H1 (cell line): ENCODE measurements at regions not wholly inside any gene's neighbourhood (a gene's known extent, or its start where the extent isn't known, plus 50 kb on each side); places are given as distances from the start of the nearest gene placed in this dataset.

Source experiments
- CTCF ChIA-PET: fragments of 300-600 bp; sonication (Branson Sonifier 250); formaldehyde crosslinking; loops from one replicate; lab custom pipeline; 2021; ENCODE audit not compliant: partially characterized antibody; lab: Charles Lee
- POLR2A ChIA-PET: fragments of 300-600 bp; sonication (Branson Sonifier 250); formaldehyde crosslinking; loops from one replicate; lab custom pipeline; 2021; ENCODE audit warnings: inconsistent platforms; ENCODE audit not compliant: partially characterized antibody; lab: Charles Lee
- DNase-seq, 2 experiments: peaks; one replicate each; pipeline versions ENCODE4 v3.0.0 to v3.0.0-alpha.2; 2010 to 2022; ENCODE audit warnings: low spot score in 2 of 2, low read depth in 1 of 2, mixed read lengths in 1 of 2
- FAIRE-seq: peaks from 2 replicates; lab custom pipeline; 2011; peaks lifted over from hg19 to GRCh38; lab: Jason Lieb, UNC
- H2AFZ ChIP-seq: 2 replicates; pipeline ENCODE4 v1.8.1; 2012; ENCODE audit warnings: low read length, inconsistent platforms
- H2AK5ac ChIP-seq: 2 replicates; pipeline ENCODE4 v1.6.1; 2013; ENCODE audit warnings: low read depth, low read length
- H2BK120ac ChIP-seq: replicated peaks from 2 replicates; pipeline ENCODE3; 2013; ENCODE audit warnings: low read depth, low read length, inconsistent platforms
- H2BK12ac ChIP-seq: 2 replicates; pipeline ENCODE4 v1.6.1; 2013; ENCODE audit warnings: low read depth, low read length
- H2BK15ac ChIP-seq: 2 replicates; pipeline ENCODE4 v1.6.1; 2013; ENCODE audit warnings: low read length
- H2BK20ac ChIP-seq: 2 replicates; pipeline ENCODE4 v1.6.1; 2013; ENCODE audit warnings: low read length
- H2BK5ac ChIP-seq: 2 replicates; pipeline ENCODE4 v1.6.1; 2013; ENCODE audit warnings: low read depth, low read length
- H3K14ac ChIP-seq: 2 replicates; pipeline ENCODE4 v1.6.1; 2013; ENCODE audit warnings: inconsistent platforms; ENCODE audit not compliant: insufficient read length
- H3K18ac ChIP-seq: 2 replicates; pipeline ENCODE4 v1.6.1; 2013; ENCODE audit warnings: low read length; ENCODE audit errors: extremely low read depth
- H3K23ac ChIP-seq: 2 replicates; pipeline ENCODE4 v1.6.1; 2013; ENCODE audit warnings: inconsistent platforms; ENCODE audit not compliant: insufficient read length
- H3K23me2 ChIP-seq: 2 replicates; pipeline ENCODE4 v1.6.1; 2013; ENCODE audit warnings: low read depth, low read length
- H3K27ac ChIP-seq: 2 replicates; pipeline ENCODE4 v1.6.1; 2011; ENCODE audit warnings: low read depth, low read length, inconsistent platforms
- H3K27me3 ChIP-seq, 4 experiments: replicated peaks in 1 of 4; 1 replicate in 1 of 4; 2 replicates in 3 of 4; pipeline versions ENCODE4 v1.6.1 to v1.8.1; 2011 to 2013; ENCODE audit warnings: low read length in 3 of 4, mild to moderate bottlenecking in 3 of 4, inconsistent platforms in 2 of 4, mixed read lengths in 2 of 4, moderate library complexity in 1 of 4; ENCODE audit not compliant: control insufficient read depth in 3 of 4, insufficient read depth in 3 of 4; ENCODE audit errors: extremely low read depth in 1 of 4
- H3K36me3 ChIP-seq, 4 experiments: 2 replicates each; pipeline versions ENCODE4 v1.6.1 to v1.8.1; 2011 to 2013; ENCODE audit warnings: mild to moderate bottlenecking in 4 of 4, low read length in 3 of 4, moderate library complexity in 2 of 4, control low read depth in 1 of 4, inconsistent platforms in 1 of 4; ENCODE audit not compliant: insufficient read depth in 4 of 4, control insufficient read depth in 2 of 4
- H3K4ac ChIP-seq: replicated peaks from 2 replicates; pipeline ENCODE3; 2013; ENCODE audit warnings: low read length, low read depth, mixed read lengths, inconsistent platforms; ENCODE audit not compliant: insufficient read length
- H3K4me1 ChIP-seq, 4 experiments: replicated peaks in 1 of 4; 1 replicate in 1 of 4; 2 replicates in 3 of 4; pipeline versions ENCODE4 v1.6.1 to v1.8.1; 2011 to 2013; ENCODE audit warnings: low read length in 3 of 4, inconsistent platforms in 2 of 4, mixed read lengths in 1 of 4; ENCODE audit not compliant: insufficient read depth in 4 of 4, control insufficient read depth in 3 of 4
- H3K4me2 ChIP-seq, 2 experiments: 2 replicates each; pipeline versions ENCODE4 v1.6.1 to v1.8.1; 2011 to 2013; ENCODE audit warnings: low read depth in 2 of 2, low read length in 2 of 2, control low read depth in 1 of 2, inconsistent platforms in 1 of 2, mild to moderate bottlenecking in 1 of 2; ENCODE audit not compliant: insufficient read depth in 1 of 2
- H3K4me3 ChIP-seq, 4 experiments: fragments of 200-600, 300-600 bp in 1 of 4; sonication (generic), shearing (Covaris generic), sonication (Bioruptor Twin) in 1 of 4; 2 replicates each; pipeline versions ENCODE4 v1.5.1 to v1.8.1; 2011 to 2016; ENCODE audit warnings: low read length in 4 of 4, low read depth in 3 of 4, control low read depth in 2 of 4, inconsistent platforms in 2 of 4, mild to moderate bottlenecking in 2 of 4, mixed read lengths in 1 of 4, moderate library complexity in 1 of 4; ENCODE audit not compliant: insufficient read depth in 2 of 4; ENCODE audit errors: extremely low read depth in 1 of 4
- H3K56ac ChIP-seq: replicated peaks from 2 replicates; pipeline ENCODE3; 2013; ENCODE audit warnings: low read depth, mild to moderate bottlenecking, mixed read lengths, low read length, inconsistent platforms; ENCODE audit not compliant: insufficient read length
- H3K79me1 ChIP-seq: 2 replicates; pipeline ENCODE4 v1.6.1; 2013; ENCODE audit warnings: low read depth, low read length, control low read depth
- H3K79me2 ChIP-seq, 2 experiments: 2 replicates each; pipeline versions ENCODE4 v1.6.1 to v1.8.1; 2012 to 2013; ENCODE audit warnings: low read length in 2 of 2, mild to moderate bottlenecking in 2 of 2, inconsistent platforms in 1 of 2; ENCODE audit not compliant: insufficient read depth in 2 of 2, control insufficient read depth in 1 of 2
- H3K9ac ChIP-seq, 4 experiments: replicated peaks in 1 of 4; 1 replicate in 1 of 4; 2 replicates in 3 of 4; pipeline versions ENCODE4 v1.6.1 to v1.8.1; 2011 to 2013; ENCODE audit warnings: low read depth in 3 of 4, low read length in 3 of 4, control low read depth in 2 of 4, mild to moderate bottlenecking in 2 of 4, moderate library complexity in 2 of 4, inconsistent platforms in 1 of 4; ENCODE audit errors: extremely low read depth in 1 of 4
- H3K9me3 ChIP-seq, 2 experiments: 2 replicates each; pipeline versions ENCODE4 v1.6.1 to v1.8.1; 2012 to 2013; ENCODE audit warnings: mild to moderate bottlenecking in 2 of 2, moderate library complexity in 2 of 2, control low read depth in 1 of 2, inconsistent platforms in 1 of 2, low read depth in 1 of 2, low read length in 1 of 2, mixed read lengths in 1 of 2; ENCODE audit not compliant: insufficient read depth in 2 of 2
- H4K20me1 ChIP-seq, 2 experiments: replicated peaks in 1 of 2; 2 replicates each; pipeline versions ENCODE3 to v1.8.1; 2011 to 2013; ENCODE audit warnings: inconsistent platforms in 2 of 2, low read length in 2 of 2, mild to moderate bottlenecking in 1 of 2; ENCODE audit not compliant: insufficient read depth in 2 of 2, control insufficient read depth in 1 of 2
- H4K5ac ChIP-seq: 2 replicates; pipeline ENCODE4 v1.6.1; 2013; ENCODE audit warnings: low read length, low read depth, mixed read lengths, inconsistent platforms; ENCODE audit not compliant: insufficient read length
- H4K8ac ChIP-seq: 2 replicates; pipeline ENCODE4 v1.8.0; 2013; ENCODE audit warnings: mild to moderate bottlenecking, moderate library complexity, low read length, inconsistent platforms; ENCODE audit not compliant: insufficient read depth; ENCODE audit errors: extremely low read depth
- H4K91ac ChIP-seq: replicated peaks from 2 replicates; pipeline ENCODE3; 2013; ENCODE audit warnings: low read length, mixed read lengths, inconsistent platforms; ENCODE audit not compliant: insufficient read length
- CHD2 ChIP-seq: IDR thresholded peaks from 2 replicates; pipeline ENCODE4 v1.6.1; 2012; ENCODE audit warnings: low read length, improper control_type of control experiment
- KDM1A ChIP-seq: fragments of 200-600, 300-600 bp; sonication (generic); IDR thresholded peaks from 2 replicates; pipeline ENCODE4 v1.7.1; 2016; ENCODE audit warnings: mild to moderate bottlenecking, low read length, borderline replicate concordance
- SIN3A ChIP-seq, 2 experiments: IDR thresholded peaks in 1 of 2; conservative IDR thresholded peaks in 1 of 2; 2 replicates each; pipeline ENCODE4 v1.6.1; 2011 to 2012; ENCODE audit warnings: low read length in 2 of 2, improper control_type of control experiment in 1 of 2, low read depth in 1 of 2, mild to moderate bottlenecking in 1 of 2
- SRF ChIP-seq: IDR thresholded peaks from 2 replicates; pipeline ENCODE4 v1.6.1; 2011; ENCODE audit warnings: mild to moderate bottlenecking, low read depth, low read length, moderate library complexity
- WGBS, 2 experiments: shearing (Covaris generic) in 1 of 2; methylation state at CpG; one replicate each; pipeline versions ENCODE4 v1.1.6 to v1.1.7; 2013 to 2015; ENCODE audit warnings: low lambda C conversion rate in 2 of 2, mixed read lengths in 2 of 2, inconsistent platforms in 1 of 2, low coverage in 1 of 2, missing lambda C conversion rate in 1 of 2; ENCODE audit not compliant: insufficient replicate concordance in 2 of 2, insufficient coverage in 1 of 2, insufficient read length in 1 of 2; ENCODE audit errors: extremely low coverage in 1 of 2, missing lambda C conversion rate in 1 of 2; 5-methylcytosine and 5-hydroxymethylcytosine counted together
- TF ChIP-seq, protein P1 (sequence below): IDR thresholded peaks from 2 replicates; pipeline ENCODE4 v1.6.1; 2012; ENCODE audit warnings: low read length, inconsistent platforms

DNA sequence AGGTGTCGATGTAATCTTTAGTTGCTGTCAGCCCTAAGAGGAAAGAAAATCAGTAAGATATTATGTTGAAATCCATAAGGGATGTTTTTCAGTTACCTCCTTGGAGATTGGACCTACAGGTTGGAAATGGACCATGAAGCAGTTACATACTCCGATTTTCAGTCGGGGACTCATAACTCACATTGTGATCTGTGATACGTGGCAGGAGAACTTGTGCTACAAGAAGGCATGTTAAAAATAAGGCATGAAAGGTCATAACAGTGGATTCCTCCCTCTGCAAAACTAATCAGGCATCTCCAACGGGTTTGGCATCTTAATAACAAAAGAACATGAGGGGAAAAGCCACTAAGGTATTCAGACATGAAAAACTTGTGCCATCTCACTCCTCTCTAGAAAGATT lies 111.2 kb upstream of the CACHD1 start:
- Histone ChIP-seq H3K23ac (no peak overlapping the region), H3K9ac (no peak overlapping the region), H4K5ac (no peak overlapping the region), H2AFZ (no peak overlapping the region), H3K79me2 (no peaks in the 10 kb centered on the region), H2BK12ac (no peak overlapping the region), H3K36me3 (no peaks in the 10 kb centered on the region), H2BK5ac (no peak overlapping the region), H3K4me2 (no peak overlapping the region), H3K14ac (no peak overlapping the region), H3K79me1 (no peaks in the 10 kb centered on the region), H2BK20ac (no peak overlapping the region), H3K4me1 (peaks cover 0 to 10% (median 6%) of the 10 kb centered on the region in 4 experiments; a peak in 6 of 7 replicates), H3K9me3 (no peaks in the 10 kb centered on the region), H3K4ac (no peak overlapping the region), H3K4me3 (no peak overlapping the region), H2AK5ac (no peak overlapping the region), H3K27ac (no peak overlapping the region), H3K18ac (no peak overlapping the region), H2BK15ac (no peak overlapping the region), H4K8ac (no peak overlapping the region), H3K56ac (no peak overlapping the region), H4K91ac (no peak overlapping the region), H2BK120ac (no peak overlapping the region), H4K20me1 (no peaks in the 10 kb centered on the region), H3K23me2 (peaks cover 5% of the 10 kb centered on the region), H3K27me3 (no peaks in the 10 kb centered on the region)
- DNase-seq (no peak), FAIRE-seq (no peak)
- TF ChIP-seq CHD2 (no peak), SRF (no peak), SIN3A (conservative IDR thresholded peaks at IDR 0.05 in 1 of 2, IDR thresholded peaks at IDR 0.05 in 1 of 2; ENCODE audit: low read depth in 1 of 2, low read length in 2 of 2) (no peak), KDM1A (no peak)
- TF ChIP-seq, protein P1, sequence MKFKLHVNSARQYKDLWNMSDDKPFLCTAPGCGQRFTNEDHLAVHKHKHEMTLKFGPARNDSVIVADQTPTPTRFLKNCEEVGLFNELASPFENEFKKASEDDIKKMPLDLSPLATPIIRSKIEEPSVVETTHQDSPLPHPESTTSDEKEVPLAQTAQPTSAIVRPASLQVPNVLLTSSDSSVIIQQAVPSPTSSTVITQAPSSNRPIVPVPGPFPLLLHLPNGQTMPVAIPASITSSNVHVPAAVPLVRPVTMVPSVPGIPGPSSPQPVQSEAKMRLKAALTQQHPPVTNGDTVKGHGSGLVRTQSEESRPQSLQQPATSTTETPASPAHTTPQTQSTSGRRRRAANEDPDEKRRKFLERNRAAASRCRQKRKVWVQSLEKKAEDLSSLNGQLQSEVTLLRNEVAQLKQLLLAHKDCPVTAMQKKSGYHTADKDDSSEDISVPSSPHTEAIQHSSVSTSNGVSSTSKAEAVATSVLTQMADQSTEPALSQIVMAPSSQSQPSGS = no peak
- WGBS, 2 experiments = 66% methylated on average over 5 of the region's 5 CpGs; no CpG with 5 or more reads in 1 of the 2 experiments
- CTCF ChIA-PET = interaction anchor here (1.3 kb wide), 1 partner anchor 90 kb away, joined by 3 read pairs; no protein-coding TSS in a partner anchor
- POLR2A ChIA-PET = no interaction called here
